Tibial nerve (tissue), 4 donors: ENCODE measurements at regions not wholly inside any gene's neighbourhood (a gene's known extent, or its start where the extent isn't known, plus 50 kb on each side); places are given as distances from the start of the nearest gene placed in this dataset.

Experiments
- DNase-seq, 2 donors: peaks; one replicate each; pipeline ENCODE4 v3.0.0-alpha.2; 2019; ENCODE audit warnings: low spot score in 2 of 2
- H3K27ac ChIP-seq, 4 donors: fragments of 200-600 bp; sonication (generic) in 3 of 4; one replicate each; pipeline ENCODE4 v1.5.1; 2017 to 2019; ENCODE audit warnings: mild to moderate bottlenecking in 1 of 4
- H3K27me3 ChIP-seq, 2 donors: fragments of 200-600 bp; sonication (generic) in 1 of 2; one replicate each; pipeline versions ENCODE4 v1.5.1 to v1.6.0; 2017 to 2019
- H3K36me3 ChIP-seq, 3 donors: fragments of 200-600 bp; sonication (generic); one replicate each; pipeline ENCODE4 v1.5.1; 2018 to 2019
- H3K4me1 ChIP-seq, 4 donors: fragments of 200-600 bp; sonication (generic) in 3 of 4; one replicate each; pipeline ENCODE4 v1.5.1; 2017 to 2019
- H3K4me3 ChIP-seq, 4 donors: fragments of 200-600 bp; sonication (generic) in 3 of 4; one replicate each; pipeline ENCODE4 v1.5.1; 2017 to 2019; ENCODE audit warnings: mild to moderate bottlenecking in 1 of 4, moderate library complexity in 1 of 4
- H3K9me3 ChIP-seq, 4 donors: fragments of 200-600 bp; sonication (generic) in 3 of 4; one replicate each; pipeline ENCODE4 v1.5.1; 2017 to 2019
- EP300 ChIP-seq, 2 donors: sonication (generic); formaldehyde crosslinking; IDR thresholded peaks; one replicate each; pipeline ENCODE4 v1.6.1; 2017; ENCODE audit warnings: antibody characterized with exemption in 2 of 2, mild to moderate bottlenecking in 1 of 2
- POLR2A ChIP-seq, 2 donors: fragments of 450-650 bp; IDR thresholded peaks; one replicate each; pipeline ENCODE4 v1.6.1; 2017; ENCODE audit warnings: antibody characterized with exemption in 2 of 2, mild to moderate bottlenecking in 2 of 2, moderate library complexity in 2 of 2
- WGBS, 2 donors: methylation state at CpG; one replicate each; pipeline ENCODE4 v1.1.5; 2018; 5-methylcytosine and 5-hydroxymethylcytosine counted together
- TF ChIP-seq, protein P1 (sequence below), 5 experiments: fragments of 200-600 bp in 3 of 5; fragments of 450-650 bp in 2 of 5; sonication (generic) in 3 of 5; IDR thresholded peaks; one replicate each; pipeline ENCODE4 v1.5.1; 2016 to 2019; ENCODE audit warnings: antibody characterized with exemption in 5 of 5, mild to moderate bottlenecking in 3 of 5, moderate library complexity in 2 of 5

DNA sequence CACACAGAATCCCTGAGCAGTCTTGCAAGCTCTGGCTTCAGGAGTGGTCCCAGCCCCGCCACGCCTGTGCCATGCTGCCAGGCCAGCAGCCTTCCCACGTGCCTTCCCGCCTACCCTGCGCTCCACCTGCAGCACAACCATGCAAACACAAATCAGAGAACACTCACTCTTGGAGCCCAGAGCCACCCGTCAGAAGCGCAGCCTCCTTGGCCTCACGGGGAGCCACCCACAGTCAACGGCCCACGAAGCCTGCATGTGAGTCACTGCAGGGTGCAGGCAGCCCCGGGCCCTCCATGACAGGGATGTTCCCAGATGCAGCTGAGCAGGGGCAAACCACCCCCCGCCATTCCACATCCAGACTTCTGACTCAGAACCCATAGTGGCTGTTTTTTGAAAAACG is 217.0 kb downstream of the DLL1 start:
- no peak for TF ChIP-seq EP300 (IDR thresholded peaks at IDR 0.05)
- TF ChIP-seq POLR2A (IDR thresholded peaks at IDR 0.05) = no peak
- TF ChIP-seq, protein P1, sequence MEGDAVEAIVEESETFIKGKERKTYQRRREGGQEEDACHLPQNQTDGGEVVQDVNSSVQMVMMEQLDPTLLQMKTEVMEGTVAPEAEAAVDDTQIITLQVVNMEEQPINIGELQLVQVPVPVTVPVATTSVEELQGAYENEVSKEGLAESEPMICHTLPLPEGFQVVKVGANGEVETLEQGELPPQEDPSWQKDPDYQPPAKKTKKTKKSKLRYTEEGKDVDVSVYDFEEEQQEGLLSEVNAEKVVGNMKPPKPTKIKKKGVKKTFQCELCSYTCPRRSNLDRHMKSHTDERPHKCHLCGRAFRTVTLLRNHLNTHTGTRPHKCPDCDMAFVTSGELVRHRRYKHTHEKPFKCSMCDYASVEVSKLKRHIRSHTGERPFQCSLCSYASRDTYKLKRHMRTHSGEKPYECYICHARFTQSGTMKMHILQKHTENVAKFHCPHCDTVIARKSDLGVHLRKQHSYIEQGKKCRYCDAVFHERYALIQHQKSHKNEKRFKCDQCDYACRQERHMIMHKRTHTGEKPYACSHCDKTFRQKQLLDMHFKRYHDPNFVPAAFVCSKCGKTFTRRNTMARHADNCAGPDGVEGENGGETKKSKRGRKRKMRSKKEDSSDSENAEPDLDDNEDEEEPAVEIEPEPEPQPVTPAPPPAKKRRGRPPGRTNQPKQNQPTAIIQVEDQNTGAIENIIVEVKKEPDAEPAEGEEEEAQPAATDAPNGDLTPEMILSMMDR (IDR thresholded peaks at IDR 0.05) = no peak
- H3K36me3 ChIP-seq = no peaks in the 10 kb centered on the region
- no peak overlapping the region for H3K4me3 ChIP-seq
- WGBS, 2 donors = 86 to 90% methylated on average over 10 to 13 of the region's 13 CpGs
- peaks cover 0 to 13% (median 0%) of the 10 kb centered on the region in 4 donors for H3K9me3 ChIP-seq
- H3K4me1 ChIP-seq = no peaks in the 10 kb centered on the region
- no peaks in the 10 kb centered on the region for H3K27me3 ChIP-seq
- H3K27ac ChIP-seq = no peak overlapping the region
- DNase-seq = no peak

DNA sequence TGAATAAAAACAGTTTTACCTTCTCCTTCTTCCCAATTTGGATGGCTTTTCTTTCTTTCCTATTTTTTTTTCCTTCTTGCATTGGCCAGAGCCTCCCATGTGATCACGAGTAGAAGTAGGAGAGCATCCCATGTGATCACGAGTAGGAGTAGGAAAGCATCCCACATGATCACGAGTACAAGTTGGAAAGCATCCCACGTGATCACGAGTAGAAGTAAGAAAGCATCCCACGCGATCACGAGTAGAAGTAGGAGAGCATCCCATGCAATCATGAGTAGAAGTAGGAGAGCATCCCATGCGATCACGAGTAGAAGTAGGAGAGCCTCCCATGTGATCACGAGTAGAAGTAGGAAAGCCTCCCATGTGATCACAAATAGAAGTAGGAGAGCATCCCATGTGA is 218.6 kb downstream of the DLL1 start:
- 89 to 91% methylated on average over 11 of the region's 11 CpGs for WGBS, 2 donors
- H3K9me3 ChIP-seq = peaks cover 0 to 13% (median 0%) of the 10 kb centered on the region in 4 donors
- no peaks in the 10 kb centered on the region for H3K4me1 ChIP-seq
- H3K27ac ChIP-seq = no peak overlapping the region
- H3K4me3 ChIP-seq = no peak overlapping the region
- TF ChIP-seq, protein P1 (IDR thresholded peaks at IDR 0.05) = no peak
- TF ChIP-seq EP300 (IDR thresholded peaks at IDR 0.05) = no peak
- no peak for TF ChIP-seq POLR2A (IDR thresholded peaks at IDR 0.05)
- no peak for DNase-seq
- no peaks in the 10 kb centered on the region for H3K27me3 ChIP-seq
- H3K36me3 ChIP-seq = no peaks in the 10 kb centered on the region

DNA sequence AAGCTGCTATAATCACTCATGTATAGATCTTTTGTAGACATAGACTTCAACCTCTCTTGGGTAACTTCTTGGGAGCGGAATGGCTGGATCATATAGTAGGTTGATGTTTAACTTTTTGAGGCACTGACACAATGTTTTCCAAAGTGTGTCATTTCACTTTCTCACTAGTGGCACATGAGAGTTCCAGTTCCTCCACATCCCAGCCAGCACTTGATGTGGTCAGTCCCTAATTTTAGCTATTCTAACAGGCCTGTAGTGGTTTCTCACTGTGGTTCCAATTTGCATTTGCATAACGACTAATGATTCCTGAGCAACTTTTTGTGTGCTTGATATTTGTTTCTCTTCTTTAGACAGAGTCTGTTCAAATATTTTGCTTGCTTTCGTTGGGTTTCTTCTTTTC is 221.3 kb downstream of the DLL1 start:
- no peaks in the 10 kb centered on the region for H3K36me3 ChIP-seq
- H3K9me3 ChIP-seq = peaks cover 0 to 13% (median 0%) of the 10 kb centered on the region in 4 donors
- no peaks in the 10 kb centered on the region for H3K27me3 ChIP-seq
- no peak overlapping the region for H3K27ac ChIP-seq
- H3K4me3 ChIP-seq = no peak overlapping the region
- WGBS, 2 donors = 86 to 87% methylated on average over 3 of the region's 3 CpGs
- TF ChIP-seq EP300 (IDR thresholded peaks at IDR 0.05) (no peak), POLR2A (IDR thresholded peaks at IDR 0.05) (no peak)
- TF ChIP-seq, protein P1 (IDR thresholded peaks at IDR 0.05) = no peak
- no peaks in the 10 kb centered on the region for H3K4me1 ChIP-seq
- no peak for DNase-seq

DNA sequence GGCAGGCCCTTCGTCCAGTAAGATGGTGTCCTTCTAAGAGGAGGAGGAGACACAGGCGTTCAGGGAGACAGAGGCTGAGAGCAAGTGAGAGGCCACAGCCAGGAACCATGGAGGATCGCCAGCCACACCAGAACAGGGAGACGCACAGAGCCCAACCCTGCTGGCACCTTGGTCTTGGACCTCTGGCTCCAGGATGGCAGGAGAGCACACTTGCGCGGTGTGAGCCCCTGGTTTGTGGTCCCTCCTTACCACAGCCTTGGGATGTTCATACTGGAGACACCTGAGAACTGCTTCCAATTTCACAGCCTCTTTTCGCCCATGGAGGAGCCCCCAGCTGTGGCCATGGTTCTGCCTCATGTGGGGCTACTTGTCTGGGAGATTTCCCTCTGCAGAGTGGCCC is 222.4 kb downstream of the DLL1 start:
- no peak for DNase-seq
- no peaks in the 10 kb centered on the region for H3K36me3 ChIP-seq
- no peaks in the 10 kb centered on the region for H3K27me3 ChIP-seq
- TF ChIP-seq EP300 (IDR thresholded peaks at IDR 0.05) (no peak), POLR2A (IDR thresholded peaks at IDR 0.05) (no peak)
- TF ChIP-seq, protein P1 (IDR thresholded peaks at IDR 0.05) = no peak
- no peak overlapping the region for H3K27ac ChIP-seq
- peaks cover 0 to 13% (median 0%) of the 10 kb centered on the region in 4 donors for H3K9me3 ChIP-seq
- no peak overlapping the region for H3K4me3 ChIP-seq
- WGBS, 2 donors = 84 to 93% methylated on average over 7 of the region's 7 CpGs
- H3K4me1 ChIP-seq = no peaks in the 10 kb centered on the region

DNA sequence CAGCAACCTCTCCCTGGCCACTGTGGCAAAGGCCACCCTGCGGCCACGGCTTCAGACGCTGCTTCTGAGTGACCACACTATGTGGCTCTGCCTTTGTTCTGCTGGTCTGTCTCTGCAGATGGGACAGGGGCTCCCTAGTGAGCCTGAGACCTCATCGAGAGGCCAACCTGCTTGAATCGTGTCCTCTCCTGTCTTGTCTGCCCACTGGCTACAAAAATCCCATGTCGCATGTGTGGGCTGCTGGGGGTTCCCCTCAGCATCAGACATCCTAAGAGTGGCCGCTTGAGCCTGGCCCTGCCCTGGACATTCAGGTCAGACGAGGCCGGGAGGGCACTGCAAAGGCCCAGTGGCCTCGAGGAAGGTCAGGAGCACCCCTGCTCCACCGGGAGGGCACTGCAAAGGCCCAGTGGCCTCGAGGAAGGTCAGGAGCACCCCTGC is 222.9 kb downstream of the DLL1 start:
- no peak for TF ChIP-seq EP300 (IDR thresholded peaks at IDR 0.05)
- TF ChIP-seq POLR2A (IDR thresholded peaks at IDR 0.05) = no peak
- TF ChIP-seq, protein P1 (IDR thresholded peaks at IDR 0.05) = no peak
- no peaks in the 10 kb centered on the region for H3K27me3 ChIP-seq
- WGBS, 2 donors = 59 to 66% methylated on average over 11 to 12 of the region's 12 CpGs
- H3K36me3 ChIP-seq = no peaks in the 10 kb centered on the region
- H3K4me1 ChIP-seq = no peaks in the 10 kb centered on the region
- H3K9me3 ChIP-seq = peaks cover 0 to 13% (median 0%) of the 10 kb centered on the region in 4 donors
- H3K4me3 ChIP-seq = no peak overlapping the region
- no peak overlapping the region for H3K27ac ChIP-seq
- no peak for DNase-seq
